Fibroblast of skin of scalp (primary cell): ENCODE measurements at regions not wholly inside any gene's neighbourhood (a gene's known extent, or its start where the extent isn't known, plus 50 kb on each side); places are given as distances from the start of the nearest gene placed in this dataset.
"Not testable (repeated sequence)": the region's sequence is repeated elsewhere in the genome, so short reads cannot be mapped to it uniquely, and the experiment has no call there.

ENCODE experiments used
- DNase-seq: peaks from one replicate; pipeline ENCODE4 v3.0.0-alpha.2; 2013

DNA sequence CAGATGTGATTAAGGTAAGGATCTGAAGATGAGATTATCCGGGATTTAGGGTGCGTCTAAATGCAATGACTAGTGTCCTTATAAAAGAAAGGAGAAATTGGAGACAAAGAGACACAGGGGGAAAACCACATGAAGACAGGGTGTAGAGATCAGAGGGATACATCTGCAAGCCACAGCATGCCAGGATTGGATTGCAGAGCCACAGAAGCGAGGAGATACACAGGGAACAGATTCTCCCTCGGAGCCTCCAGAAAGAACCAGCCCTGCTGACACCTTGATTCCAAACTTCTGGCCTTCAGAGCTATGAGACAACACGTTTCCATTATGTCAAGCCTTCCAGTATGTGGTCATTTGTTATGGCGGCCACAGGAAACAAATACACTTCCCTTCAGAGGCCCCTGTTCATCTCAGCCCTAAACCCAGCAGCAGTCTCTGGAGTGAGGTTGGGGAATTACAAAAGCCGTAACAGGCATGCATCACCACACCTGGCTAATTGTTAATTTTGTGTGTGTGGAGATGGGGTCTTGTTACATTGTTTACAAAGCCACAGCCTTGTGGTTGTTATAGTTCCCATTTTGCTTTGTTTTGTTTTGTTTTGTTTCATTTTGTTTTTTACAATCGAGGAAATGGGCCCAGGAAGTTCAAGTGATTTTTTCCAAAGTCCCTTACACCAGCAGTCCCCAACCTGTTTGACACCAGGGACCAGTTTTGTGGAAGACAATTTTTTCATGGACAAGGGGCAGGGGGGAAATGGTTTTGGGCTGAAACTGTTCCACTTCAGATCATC is 51.6 kb upstream of the LYRM9 start:
- no peak for DNase-seq

DNA sequence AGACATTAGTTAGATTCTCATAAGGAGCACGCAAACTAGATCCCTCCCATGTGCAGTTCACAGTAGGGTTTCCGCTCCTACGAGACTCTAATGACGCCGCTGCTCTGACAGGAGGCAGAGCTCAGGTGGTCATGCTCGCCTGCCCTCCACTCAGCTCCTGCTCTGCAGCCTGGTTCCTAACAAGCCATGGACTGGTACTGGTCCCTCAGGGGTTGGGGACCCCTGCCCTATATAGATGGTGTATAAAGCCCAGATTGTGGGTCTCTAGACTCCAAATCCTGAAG is 52.1 kb upstream of the LYRM9 start:
- DNase-seq: no peak

GRCh38 chr17:27945953-27946352 is 52.8 kb upstream of the LYRM9 start:
- DNase-seq: no peak

DNA sequence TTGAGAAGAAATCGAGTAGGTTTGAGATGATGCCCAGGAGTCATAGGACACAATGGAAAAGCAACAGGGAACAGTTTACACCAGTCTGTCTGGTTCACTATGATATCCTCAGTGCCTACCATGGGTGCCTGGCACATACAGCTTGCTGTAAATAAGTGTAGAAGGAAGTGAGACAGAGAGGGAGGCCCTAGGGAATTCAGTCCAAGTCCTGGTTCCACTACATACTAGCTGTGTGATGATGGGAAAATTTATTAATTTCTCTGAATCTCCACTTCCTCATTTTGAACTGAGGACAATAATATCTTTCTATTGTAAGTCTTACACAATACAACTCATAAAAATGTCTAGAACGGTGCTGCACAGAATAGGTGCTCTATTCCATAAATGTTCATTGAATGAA is 53.3 kb upstream of the LYRM9 start:
- DNase-seq: no peak

DNA sequence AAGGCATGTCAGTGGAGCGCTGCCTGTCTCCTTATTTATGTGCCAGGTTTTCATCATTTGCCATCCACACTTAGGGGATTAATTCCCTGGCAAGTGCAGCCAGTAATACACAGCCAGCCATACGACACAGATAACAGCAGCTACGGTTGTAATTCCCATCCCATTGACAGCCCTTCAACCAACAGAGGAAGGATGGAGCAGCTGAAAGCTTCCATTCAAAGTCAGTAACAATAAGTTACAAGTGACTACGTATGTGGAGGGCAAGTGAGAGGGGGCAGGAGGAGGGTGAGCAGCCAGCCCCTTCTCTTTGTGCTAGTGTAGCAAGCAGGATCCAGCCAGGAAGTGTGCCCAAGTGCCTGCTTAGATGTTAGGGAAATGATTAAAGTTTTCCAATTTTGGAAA is 53.8 kb upstream of the LYRM9 start:
- DNase-seq: no peak

- DNase-seq: no peak
Observed at GRCh38 chr17:27949304-27949703, 56.1 kb upstream of the LYRM9 start.

DNA sequence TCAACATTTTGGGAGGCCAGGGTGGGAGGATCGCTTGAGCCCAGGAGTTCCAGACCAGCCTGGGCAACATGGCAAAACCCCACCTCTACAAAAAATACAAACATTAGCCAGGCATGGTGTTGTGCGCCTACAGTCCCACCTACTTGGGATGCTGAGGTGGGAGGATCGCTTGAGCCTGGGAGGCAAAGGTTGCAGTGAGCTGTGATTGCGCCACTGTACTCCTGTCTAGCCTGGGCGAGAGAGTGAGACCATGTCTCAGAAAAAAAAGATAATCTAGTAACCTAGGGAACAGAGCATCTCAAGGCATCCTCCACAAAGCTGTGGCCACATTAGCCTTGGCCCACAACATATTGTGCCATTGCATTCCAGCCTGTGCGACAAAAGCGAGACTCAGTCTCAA is 57.1 kb upstream of the LYRM9 start:
- DNase-seq: not testable (repeated sequence)

DNA sequence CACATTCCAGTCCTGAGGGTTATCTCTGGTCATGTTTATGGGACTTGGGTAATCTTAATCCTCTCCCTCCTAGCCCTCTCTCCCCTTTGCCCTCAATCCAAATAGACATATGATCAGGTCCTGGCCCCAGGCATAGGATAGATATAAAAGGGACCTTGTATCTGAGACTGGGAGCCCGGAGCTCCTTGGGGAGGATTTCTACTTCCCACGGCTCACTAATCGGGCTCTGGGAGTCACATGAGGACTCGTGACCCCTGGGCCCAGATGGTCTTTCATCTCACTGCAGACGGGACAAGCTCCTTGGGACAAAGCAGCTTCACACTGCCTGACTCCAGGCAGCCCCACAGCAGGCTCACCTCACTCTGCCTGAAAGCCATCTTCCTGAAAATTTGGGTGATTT is 57.8 kb upstream of the LYRM9 start:
- no peak for DNase-seq

- no peak for DNase-seq
Observed at GRCh38 chr17:27951872-27952271, 58.7 kb upstream of the LYRM9 start.

DNA sequence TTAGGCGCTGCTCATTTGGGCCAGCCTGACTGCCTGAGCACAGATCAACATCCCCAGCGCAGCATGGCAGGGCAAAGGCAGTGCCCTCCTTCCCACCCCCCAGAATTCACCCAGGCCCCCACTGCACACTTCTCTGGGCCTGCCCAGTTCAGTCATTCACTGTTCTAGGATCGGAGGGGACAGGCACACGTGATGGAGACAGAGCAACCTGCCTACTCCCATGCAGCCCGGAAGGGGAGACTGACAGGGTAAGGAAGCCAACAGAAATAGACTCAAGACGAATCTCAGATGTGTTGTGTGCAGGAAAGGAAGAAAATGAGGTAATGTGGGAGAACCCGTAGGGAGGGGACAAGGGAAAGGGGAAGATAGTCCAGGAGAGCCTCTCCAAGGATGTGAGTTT is 59.2 kb upstream of the LYRM9 start:
- no peak for DNase-seq

DNA sequence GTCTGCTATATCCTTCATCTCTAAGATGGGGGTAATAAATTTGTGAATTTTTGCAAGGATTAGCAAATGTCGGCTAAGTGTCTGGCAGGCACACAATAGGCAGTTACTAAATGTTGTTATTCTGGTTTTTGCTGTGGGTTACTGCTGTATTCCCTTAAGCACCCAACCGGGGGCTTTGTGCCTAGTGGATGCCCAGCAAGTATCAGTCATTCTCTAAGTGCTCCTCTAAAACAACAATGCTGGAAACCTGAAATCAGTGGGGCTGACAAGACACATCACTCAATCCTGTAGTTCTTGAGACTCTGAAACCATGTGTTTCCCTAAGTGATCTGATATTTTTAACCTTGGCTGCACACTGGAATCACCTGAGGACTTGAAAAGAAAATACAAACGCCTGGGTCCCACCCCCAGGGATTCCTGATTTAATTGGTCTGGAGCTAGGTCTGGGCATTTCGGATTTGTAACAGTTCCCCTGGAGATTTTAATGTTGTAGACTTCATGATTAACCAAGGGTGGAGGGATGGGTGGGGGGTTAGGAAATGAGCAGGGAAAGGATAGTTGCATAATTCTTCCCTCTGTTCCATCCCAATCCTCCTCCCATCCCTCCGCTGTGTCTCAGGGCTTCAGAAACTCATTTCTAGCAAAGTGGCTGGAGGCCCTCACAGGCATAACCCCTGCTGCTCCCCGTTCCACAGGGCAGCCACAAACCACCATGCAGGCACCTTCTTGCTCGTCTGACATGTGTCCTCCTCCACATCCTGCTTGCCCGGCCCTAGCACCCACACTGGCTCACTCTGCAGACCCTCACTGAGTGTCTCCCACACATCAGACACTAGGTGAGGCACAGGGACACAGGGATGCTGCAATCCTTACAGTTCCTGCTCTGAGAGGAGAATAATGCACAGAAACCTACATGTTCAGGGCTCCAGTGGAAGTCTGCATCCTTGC is 61.7 kb upstream of the LYRM9 start:
- no peak for DNase-seq

GRCh38 chr17:27956601-27957445 is 63.7 kb upstream of the LYRM9 start:
- no peak for DNase-seq

DNA sequence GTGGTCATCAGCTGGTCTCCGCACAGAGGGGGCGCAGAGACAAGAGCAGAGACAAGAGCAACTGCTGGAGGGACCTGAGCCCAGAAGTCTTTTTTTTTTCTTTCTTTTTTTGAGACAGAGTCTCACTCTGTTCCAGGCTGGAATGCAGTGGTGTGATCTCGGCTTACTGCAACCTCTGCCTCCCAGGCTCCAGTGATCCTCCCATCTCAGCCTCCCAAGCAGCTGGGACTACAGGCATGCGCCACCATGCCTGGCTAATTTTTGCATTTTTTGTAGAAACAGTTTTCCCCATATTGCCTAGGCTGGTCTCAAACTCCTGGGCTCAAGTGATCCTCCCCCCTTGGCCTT is 64.3 kb upstream of the LYRM9 start:
- not testable (repeated sequence) for DNase-seq

- no peak for DNase-seq
Observed at GRCh38 chr17:27958708-27959381, 65.7 kb upstream of the LYRM9 start.

- DNase-seq: no peak
Observed at GRCh38 chr17:27959382-27959709, 66.2 kb upstream of the LYRM9 start.

DNA sequence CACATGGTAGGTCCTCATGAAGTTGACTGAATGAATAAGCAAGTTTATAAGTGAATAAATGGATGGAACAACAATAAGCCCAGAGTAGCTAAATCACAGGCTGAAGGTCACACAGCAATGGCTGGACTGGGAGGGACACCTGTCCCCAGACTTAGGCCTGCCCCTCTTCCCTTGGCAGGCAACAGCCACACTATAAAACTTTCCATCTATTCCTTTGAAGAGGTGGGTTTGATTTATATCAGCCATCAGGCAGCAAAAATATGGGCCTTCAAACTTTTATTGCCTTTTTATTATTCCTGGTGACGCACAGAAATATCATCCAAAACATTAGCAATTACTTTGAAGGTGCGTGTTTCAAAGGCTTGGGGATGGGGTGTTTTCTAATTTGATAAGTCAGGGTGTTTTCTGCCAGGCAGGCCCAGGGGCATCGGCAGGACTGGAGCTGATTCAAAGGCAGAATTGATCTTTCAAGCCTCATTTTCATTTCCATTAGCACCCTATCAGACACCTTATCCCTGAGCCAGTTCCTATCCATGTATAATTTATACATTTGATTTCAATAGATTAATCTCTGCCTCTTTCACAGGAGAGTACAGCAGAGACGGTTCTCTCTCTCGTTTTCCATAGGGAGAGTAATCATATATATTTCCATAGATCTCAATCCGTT is 67.2 kb upstream of the LYRM9 start:
- no peak for DNase-seq

DNA sequence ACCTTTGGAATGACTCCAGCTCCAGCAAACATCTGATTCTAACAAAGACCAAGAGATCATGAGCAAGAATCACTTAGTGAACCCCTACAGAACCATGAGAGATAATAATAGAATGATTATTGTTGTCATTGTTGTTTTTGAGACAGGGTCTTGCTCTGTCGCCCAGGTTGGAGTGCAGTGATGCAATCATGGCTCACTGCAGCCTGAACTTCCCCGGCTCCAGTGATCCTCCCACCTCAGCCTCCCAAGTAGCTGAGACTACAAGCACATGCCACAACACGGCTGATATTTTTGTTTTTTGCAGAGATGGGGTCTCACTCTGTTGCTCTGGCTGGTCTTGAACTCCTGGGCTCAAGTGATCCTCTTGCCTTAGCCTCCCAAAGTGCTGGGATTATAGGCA is 69.4 kb upstream of the LYRM9 start:
- not testable (repeated sequence) for DNase-seq

DNA sequence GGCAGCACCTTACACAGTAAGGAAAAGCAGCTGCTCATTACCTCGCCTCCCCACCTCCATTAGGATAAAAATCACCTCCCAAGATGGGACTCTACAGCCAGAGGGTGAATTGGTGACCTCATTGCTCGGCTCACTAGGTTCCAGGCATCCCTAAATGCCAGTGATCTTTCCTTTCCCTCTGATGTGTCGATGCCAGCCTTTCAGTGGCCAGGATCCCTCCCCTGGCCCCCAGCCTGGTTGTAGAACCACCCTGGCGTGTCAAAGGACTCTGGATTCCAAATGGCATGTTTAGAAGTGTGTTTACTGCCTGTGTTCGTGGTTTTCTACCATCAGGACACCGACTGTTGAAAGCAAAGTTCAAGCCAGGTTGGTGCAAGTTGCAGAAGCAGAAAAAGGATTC is 72.1 kb upstream of the LYRM9 start:
- no peak for DNase-seq

GRCh38 chr17:27968206-27968732 is 74.2 kb upstream of the NLK start:
- no peak for DNase-seq

GRCh38 chr17:27970587-27970986 is 71.9 kb upstream of the NLK start:
- DNase-seq: no peak

DNA sequence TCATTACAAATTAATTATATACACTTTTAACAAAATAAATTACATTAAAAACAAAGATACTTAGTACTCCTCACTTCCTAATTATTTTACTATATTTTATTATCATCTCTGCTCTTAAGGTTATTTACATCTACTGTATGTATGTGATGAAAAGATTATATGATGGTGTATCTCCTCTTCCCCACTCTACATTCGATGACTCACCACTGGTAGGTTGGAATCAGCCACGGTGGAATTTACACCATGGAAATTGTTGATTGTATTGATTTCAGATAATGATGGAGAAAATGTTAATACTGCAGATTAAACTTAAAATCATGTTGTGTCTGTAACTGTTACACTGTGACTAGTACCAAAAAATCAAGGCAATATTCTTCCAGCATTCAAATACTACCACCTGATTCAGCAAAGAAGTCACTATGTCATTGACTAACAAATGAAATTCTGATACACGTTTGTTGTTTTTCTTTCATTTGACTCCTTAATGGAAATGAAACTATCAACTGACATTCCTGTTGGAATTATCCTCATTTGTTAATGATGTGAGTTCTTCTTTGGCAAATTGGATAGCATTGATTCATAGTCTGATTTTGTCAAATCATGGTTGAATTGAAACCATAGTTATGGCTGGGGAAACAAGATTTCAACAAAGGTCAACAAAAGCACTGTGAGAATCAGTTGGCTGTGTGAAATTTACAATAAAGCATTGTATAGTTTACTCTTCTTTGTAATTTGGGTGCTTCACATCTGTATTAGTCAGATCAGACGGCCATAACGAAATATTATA is 69.0 kb upstream of the NLK start:
- no peak for DNase-seq
